ENCODE measurements at regions not wholly inside any gene's neighbourhood (a gene's known extent, or its start where the extent isn't known, plus 50 kb on each side); places are given as distances from the start of the nearest gene placed in this dataset.

- TF ChIP-seq CTCF (IDR thresholded peaks at IDR 0.05) (no peak), POLR2A (IDR thresholded peaks at IDR 0.05) (no peak), POLR2AphosphoS5 (IDR thresholded peaks at IDR 0.05) (no peak), EP300 (IDR thresholded peaks at IDR 0.05) (no peak)
Observed at GRCh38 chr9:21553441-21553840, 71.3 kb upstream of the IFNE start.

Data from gastroesophageal sphincter (tissue), 3 donors.